ENCODE measurements at regions not wholly inside any gene's neighbourhood (a gene's known extent, or its start where the extent isn't known, plus 50 kb on each side); places are given as distances from the start of the nearest gene placed in this dataset.

DNA sequence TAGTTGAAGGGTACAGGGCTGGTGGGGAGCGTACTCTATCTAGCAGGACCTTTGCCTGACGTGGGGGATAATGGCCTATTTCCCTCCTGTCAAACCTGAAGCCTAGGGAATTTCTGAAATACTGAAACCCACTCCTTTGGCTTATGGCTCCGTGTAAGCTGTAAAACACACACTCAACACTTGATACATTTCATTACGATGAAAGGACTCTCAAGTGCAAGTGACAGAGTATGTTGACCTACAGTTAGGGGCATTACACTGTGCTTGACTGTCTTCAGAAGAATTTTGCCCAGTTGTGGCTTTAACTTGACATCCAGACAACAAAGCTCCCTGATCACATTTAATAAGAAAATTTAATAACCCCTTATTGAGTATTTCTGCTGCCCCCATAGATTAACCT lies 194.3 kb downstream of the BAMBI start:
- TF ChIP-seq CTCF (IDR thresholded peaks at IDR 0.05) (no peak), POLR2A (IDR thresholded peaks at IDR 0.05) (no peak)

Measured in esophagus squamous epithelium (tissue), 4 donors.